MM.1S (cell line): ENCODE measurements at regions not wholly inside any gene's neighbourhood (a gene's known extent, or its start where the extent isn't known, plus 50 kb on each side); places are given as distances from the start of the nearest gene placed in this dataset.

Experiments used
- CTCF ChIP-seq: fragments of 300-600 bp; sonication (generic); IDR thresholded peaks from 2 replicates; pipeline ENCODE4 v1.5.1; 2016; ENCODE audit warnings: antibody characterized with exemption, low read length, mixed read lengths
- EZH2 ChIP-seq: fragments of 300-600 bp; sonication (generic); optimal IDR thresholded peaks from 2 replicates; pipeline ENCODE3; 2017; ENCODE audit warnings: low read depth, mild to moderate bottlenecking, antibody characterized with exemption, low read length, mixed read lengths

- TF ChIP-seq CTCF (no peak), EZH2 (no peak)
Observed at GRCh38 chr3:187618722-187619121, 51.5 kb downstream of the SST start.
